ENCODE measurements at regions not wholly inside any gene's neighbourhood (a gene's known extent, or its start where the extent isn't known, plus 50 kb on each side); places are given as distances from the start of the nearest gene placed in this dataset.

- Mint-ChIP-seq H3K27me3 (ENCODE audit: insufficient read depth, unreplicated experiment) (peaks cover 60% of the 10 kb centered on the region), H3K9me3 (ENCODE audit: unreplicated experiment) (no peaks in the 10 kb centered on the region), H3K4me3 (ENCODE audit: unreplicated experiment) (no peak overlapping the region), H3K36me3 (ENCODE audit: insufficient read depth, unreplicated experiment) (no peaks in the 10 kb centered on the region), H3K4me1 (ENCODE audit: insufficient read depth, unreplicated experiment) (no peaks in the 10 kb centered on the region), H3K27ac (ENCODE audit: low read depth, unreplicated experiment) (no peak overlapping the region)
- BruUV-seq (replicated peaks): no TSS peak
- DNase-seq (ENCODE audit: unreplicated experiment): no peak
- intact Hi-C loops (cut with micrococcal nuclease): no loop called here
- ChIA-PET POLR2A (no interaction called here), CTCF (no interaction called here)
- TF ChIP-seq, protein P1, sequence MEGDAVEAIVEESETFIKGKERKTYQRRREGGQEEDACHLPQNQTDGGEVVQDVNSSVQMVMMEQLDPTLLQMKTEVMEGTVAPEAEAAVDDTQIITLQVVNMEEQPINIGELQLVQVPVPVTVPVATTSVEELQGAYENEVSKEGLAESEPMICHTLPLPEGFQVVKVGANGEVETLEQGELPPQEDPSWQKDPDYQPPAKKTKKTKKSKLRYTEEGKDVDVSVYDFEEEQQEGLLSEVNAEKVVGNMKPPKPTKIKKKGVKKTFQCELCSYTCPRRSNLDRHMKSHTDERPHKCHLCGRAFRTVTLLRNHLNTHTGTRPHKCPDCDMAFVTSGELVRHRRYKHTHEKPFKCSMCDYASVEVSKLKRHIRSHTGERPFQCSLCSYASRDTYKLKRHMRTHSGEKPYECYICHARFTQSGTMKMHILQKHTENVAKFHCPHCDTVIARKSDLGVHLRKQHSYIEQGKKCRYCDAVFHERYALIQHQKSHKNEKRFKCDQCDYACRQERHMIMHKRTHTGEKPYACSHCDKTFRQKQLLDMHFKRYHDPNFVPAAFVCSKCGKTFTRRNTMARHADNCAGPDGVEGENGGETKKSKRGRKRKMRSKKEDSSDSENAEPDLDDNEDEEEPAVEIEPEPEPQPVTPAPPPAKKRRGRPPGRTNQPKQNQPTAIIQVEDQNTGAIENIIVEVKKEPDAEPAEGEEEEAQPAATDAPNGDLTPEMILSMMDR (IDR thresholded peaks at IDR 0.05; ENCODE audit: unreplicated experiment): no peak
These were observed 293.3 kb downstream of the TCF7L2 start for GRCh38 chr10:113243311-113243710.

DNA sequence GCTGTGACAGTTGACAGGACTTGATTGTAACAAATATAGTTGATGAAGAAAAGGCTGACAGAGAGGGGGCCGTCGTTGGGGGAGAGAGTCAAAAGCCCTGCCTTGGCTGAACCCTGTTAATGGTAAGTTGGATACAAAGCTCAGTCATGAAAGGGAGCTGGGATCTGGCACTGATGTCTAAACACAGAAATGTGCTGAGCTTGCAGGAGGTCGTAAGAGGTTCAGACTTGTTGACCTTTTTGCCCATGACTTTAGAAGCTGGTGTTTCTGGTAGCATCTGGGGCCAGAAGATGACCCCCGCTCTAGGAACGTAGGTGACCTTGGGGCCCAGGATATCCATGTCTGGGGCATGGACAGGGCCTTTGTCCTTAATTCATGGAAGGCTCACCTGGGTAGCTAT lies 294.7 kb downstream of the TCF7L2 start:
- Mint-ChIP-seq H3K27me3 (ENCODE audit: insufficient read depth, unreplicated experiment) (peaks cover 57% of the 10 kb centered on the region), H3K27ac (ENCODE audit: low read depth, unreplicated experiment) (no peak overlapping the region), H3K36me3 (ENCODE audit: insufficient read depth, unreplicated experiment) (no peaks in the 10 kb centered on the region), H3K9me3 (ENCODE audit: unreplicated experiment) (no peaks in the 10 kb centered on the region), H3K4me1 (ENCODE audit: insufficient read depth, unreplicated experiment) (no peaks in the 10 kb centered on the region), H3K4me3 (ENCODE audit: unreplicated experiment) (no peak overlapping the region)
- DNase-seq (ENCODE audit: unreplicated experiment): no peak
- BruUV-seq (replicated peaks): no TSS peak
- TF ChIP-seq, protein P1 (IDR thresholded peaks at IDR 0.05; ENCODE audit: unreplicated experiment): no peak
- POLR2A ChIA-PET: interaction anchor here (0.5 kb wide), 1 partner anchor 59 kb away, joined by 3 read pairs; no protein-coding TSS in a partner anchor
- CTCF ChIA-PET: interaction anchor here (1.7 kb wide), 1 partner anchor 10 kb away, joined by 4 read pairs; no protein-coding TSS in a partner anchor
- intact Hi-C loops (cut with micrococcal nuclease): no loop called here

- Mint-ChIP-seq H3K36me3 (ENCODE audit: insufficient read depth, unreplicated experiment) (no peaks in the 10 kb centered on the region), H3K4me1 (ENCODE audit: insufficient read depth, unreplicated experiment) (no peaks in the 10 kb centered on the region), H3K9me3 (ENCODE audit: unreplicated experiment) (no peaks in the 10 kb centered on the region), H3K4me3 (ENCODE audit: unreplicated experiment) (no peak overlapping the region), H3K27me3 (ENCODE audit: insufficient read depth, unreplicated experiment) (peaks cover 55% of the 10 kb centered on the region), H3K27ac (ENCODE audit: low read depth, unreplicated experiment) (no peak overlapping the region)
- intact Hi-C loops (cut with micrococcal nuclease): no loop called here
- no TSS peak for BruUV-seq (replicated peaks)
- POLR2A ChIA-PET: interaction anchor here (0.5 kb wide), 1 partner anchor 58 kb away, joined by 3 read pairs; no protein-coding TSS in a partner anchor
- CTCF ChIA-PET: interaction anchor here (0.6 to 1.7 kb wide), 4 partner anchors 10 to 201 kb away, joined by 3 to 4 read pairs (median 4); no protein-coding TSS in a partner anchor
- TF ChIP-seq, protein P1 (IDR thresholded peaks at IDR 0.05; ENCODE audit: unreplicated experiment): no peak
- no peak for DNase-seq (ENCODE audit: unreplicated experiment)
These were observed 295.2 kb downstream of the TCF7L2 start for GRCh38 chr10:113245286-113245685.

- Mint-ChIP-seq H3K27ac (ENCODE audit: low read depth, unreplicated experiment) (no peak overlapping the region), H3K4me3 (ENCODE audit: unreplicated experiment) (no peak overlapping the region), H3K36me3 (ENCODE audit: insufficient read depth, unreplicated experiment) (no peaks in the 10 kb centered on the region), H3K9me3 (ENCODE audit: unreplicated experiment) (no peaks in the 10 kb centered on the region), H3K27me3 (ENCODE audit: insufficient read depth, unreplicated experiment) (peaks cover 63% of the 10 kb centered on the region), H3K4me1 (ENCODE audit: insufficient read depth, unreplicated experiment) (no peaks in the 10 kb centered on the region)
- intact Hi-C loops (cut with micrococcal nuclease): no loop called here
- ChIA-PET CTCF (interaction anchor here (0.6 kb wide), 1 partner anchor 1109 kb away, joined by 5 read pairs; no protein-coding TSS in a partner anchor), POLR2A (interaction anchor here (0.7 kb wide), 1 partner anchor 138 kb away, joined by 3 read pairs; no protein-coding TSS in a partner anchor)
- TF ChIP-seq, protein P1 (IDR thresholded peaks at IDR 0.05; ENCODE audit: unreplicated experiment): no peak
- no TSS peak for BruUV-seq (replicated peaks)
- DNase-seq (ENCODE audit: unreplicated experiment): no peak
These were observed 297.0 kb downstream of the TCF7L2 start for GRCh38 chr10:113247050-113247449.
